Neural progenitor cell (in vitro differentiated cells): ENCODE measurements at regions not wholly inside any gene's neighbourhood (a gene's known extent, or its start where the extent isn't known, plus 50 kb on each side); places are given as distances from the start of the nearest gene placed in this dataset.

Experiments used
- CTCF ChIP-seq: fragments of 200-600 bp; sonication (generic); IDR thresholded peaks from 2 replicates; pipeline ENCODE4 v1.5.1; 2017; ENCODE audit warnings: antibody characterized with exemption, mild to moderate bottlenecking
- EZH2 ChIP-seq: fragments of 200-600 bp; sonication (generic); IDR thresholded peaks from 2 replicates; pipeline ENCODE4 v1.6.1; 2017; ENCODE audit warnings: antibody characterized with exemption, mild to moderate bottlenecking, moderate library complexity

GRCh38 chr14:105917933-105918436 lies 391.6 kb downstream of the TMEM121 start:
- no peak for TF ChIP-seq CTCF
- TF ChIP-seq EZH2, result no peak
